Body of pancreas (tissue), 4 donors: ENCODE measurements at regions not wholly inside any gene's neighbourhood (a gene's known extent, or its start where the extent isn't known, plus 50 kb on each side); places are given as distances from the start of the nearest gene placed in this dataset.
"Not testable (repeated sequence)": the region's sequence is repeated elsewhere in the genome, so short reads cannot be mapped to it uniquely, and the experiment has no call there.

Experiments
- ATAC-seq: fragments of 150-250 bp; one replicate; pipeline ENCODE4 v1.9.1; 2016
- DNase-seq, 4 donors: peaks; one replicate each; pipeline ENCODE4 v3.0.0-alpha.2; 2019
- H3K27ac ChIP-seq, 4 donors: fragments of 200-600 bp; sonication (generic); 1 replicate in 3 of 4; 2 replicates in 1 of 4; pipeline versions ENCODE4 v1.5.1 to v1.6.1; 2016 to 2019; ENCODE audit warnings: mild to moderate bottlenecking in 1 of 4, mixed read lengths in 1 of 4, moderate library complexity in 1 of 4
- H3K27me3 ChIP-seq, 2 donors: fragments of 200-600 bp; sonication (generic); one replicate each; pipeline ENCODE4 v1.6.0; 2016; ENCODE audit warnings: mild to moderate bottlenecking in 1 of 2
- H3K36me3 ChIP-seq, 2 donors: fragments of 200-600 bp; sonication (generic); replicated peaks in 1 of 2; 2 replicates each; pipeline ENCODE4 v1.5.1; 2016; ENCODE audit warnings: low read depth in 2 of 2; ENCODE audit not compliant: insufficient read depth in 1 of 2
- H3K4me1 ChIP-seq: fragments of 200-600 bp; sonication (generic); one replicate; pipeline ENCODE4 v1.6.0; 2016
- H3K4me3 ChIP-seq, 2 donors: fragments of 200-600 bp; sonication (generic); 1 replicate in 1 of 2; 2 replicates in 1 of 2; pipeline ENCODE4 v1.5.1; 2016 to 2019
- H3K9me3 ChIP-seq, 3 donors: fragments of 200-600 bp; sonication (generic); 1 replicate in 2 of 3; 2 replicates in 1 of 3; pipeline ENCODE4 v1.5.1; 2016
- CTCF ChIP-seq, 7 experiments: fragments of 450-650 bp in 4 of 7; fragments of 200-600 bp in 3 of 7; sonication (generic) in 3 of 7; IDR thresholded peaks; one replicate each; pipeline ENCODE4 v1.5.1; 2016 to 2019; ENCODE audit warnings: antibody characterized with exemption in 7 of 7
- POLR2A ChIP-seq, 3 donors: fragments of 450-650 bp; IDR thresholded peaks; one replicate each; pipeline ENCODE4 v1.6.1; 2016; ENCODE audit warnings: antibody characterized with exemption in 3 of 3, mild to moderate bottlenecking in 2 of 3
- WGBS, 2 donors: methylation state at CpG; one replicate each; pipeline ENCODE4 v1.1.5; 2017; 5-methylcytosine and 5-hydroxymethylcytosine counted together
- intact Hi-C: fragments of 100-400 bp; cut with DNase I; formaldehyde crosslinking; loops from one replicate; pipeline ENCODE4 v1.15.1; 2023

DNA sequence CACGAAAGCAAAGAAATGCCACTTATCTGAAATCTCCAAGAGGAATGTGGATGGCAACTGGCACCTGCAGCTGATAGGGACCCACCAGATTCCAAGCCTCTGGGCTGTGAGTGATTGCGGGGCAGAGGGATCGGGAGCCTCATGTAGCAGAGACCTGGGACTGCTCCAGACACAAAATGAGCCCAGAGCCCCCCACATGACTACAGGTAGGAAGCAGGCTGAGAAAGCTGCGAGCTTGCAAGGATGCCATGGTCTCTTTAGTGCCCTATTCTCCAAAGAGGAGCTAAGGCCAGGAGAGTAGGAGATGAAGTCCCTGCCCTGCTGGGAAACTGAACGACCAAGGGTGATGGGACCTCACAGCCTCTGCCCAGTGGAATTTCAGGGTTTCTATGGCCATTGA, 305.4 kb upstream of the CHRNA7 start:
- H3K27ac ChIP-seq, H3K4me1 ChIP-seq, intact Hi-C loops, H3K27me3 ChIP-seq, H3K36me3 ChIP-seq, H3K4me3 ChIP-seq, ATAC-seq, DNase-seq, H3K9me3 ChIP-seq: not testable (repeated sequence)
- 76 to 88% methylated on average over 4 to 5 of the region's 5 CpGs for WGBS, 2 donors

GRCh38 chr15:31725619-31726018, 304.7 kb upstream of the CHRNA7 start:
- H3K9me3 ChIP-seq, H3K4me1 ChIP-seq, H3K27ac ChIP-seq, H3K36me3 ChIP-seq, DNase-seq, H3K4me3 ChIP-seq, H3K27me3 ChIP-seq, ATAC-seq, intact Hi-C loops: not testable (repeated sequence)
- WGBS, 2 donors = 76 to 82% methylated on average over 3 of the region's 3 CpGs

DNA sequence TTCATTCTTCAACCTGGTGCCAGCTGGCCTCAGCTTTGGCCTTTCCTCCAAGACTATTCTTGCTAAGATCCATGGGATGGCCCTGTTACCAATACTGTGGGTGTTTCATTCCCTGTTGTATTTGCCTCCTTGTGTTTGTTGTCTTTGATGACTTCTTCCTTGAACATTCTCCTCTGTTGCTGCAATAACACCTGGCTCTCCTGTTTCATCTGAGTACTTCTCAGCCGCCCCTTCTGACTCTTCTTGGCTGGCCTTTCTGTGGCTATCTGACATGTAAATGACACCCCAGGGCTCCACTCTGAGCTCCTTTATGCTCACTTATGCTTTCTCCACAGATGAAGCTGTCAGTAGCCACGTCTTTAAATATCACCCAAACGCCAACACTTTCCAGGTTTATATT, 302.7 kb upstream of the CHRNA7 start:
- no peak overlapping the region for H3K27ac ChIP-seq
- no peak overlapping the region for H3K4me3 ChIP-seq
- ATAC-seq = no peak
- TF ChIP-seq CTCF (IDR thresholded peaks at IDR 0.05) (no peak), POLR2A (IDR thresholded peaks at IDR 0.05) (no peak)
- intact Hi-C loops = no loop called here
- no peak for DNase-seq
- H3K9me3 ChIP-seq = no peaks in the 10 kb centered on the region
- WGBS, 2 donors = 79 to 89% methylated on average over 3 of the region's 3 CpGs
- no peaks in the 10 kb centered on the region for H3K27me3 ChIP-seq
- H3K36me3 ChIP-seq = no peaks in the 10 kb centered on the region
- no peaks in the 10 kb centered on the region for H3K4me1 ChIP-seq

DNA sequence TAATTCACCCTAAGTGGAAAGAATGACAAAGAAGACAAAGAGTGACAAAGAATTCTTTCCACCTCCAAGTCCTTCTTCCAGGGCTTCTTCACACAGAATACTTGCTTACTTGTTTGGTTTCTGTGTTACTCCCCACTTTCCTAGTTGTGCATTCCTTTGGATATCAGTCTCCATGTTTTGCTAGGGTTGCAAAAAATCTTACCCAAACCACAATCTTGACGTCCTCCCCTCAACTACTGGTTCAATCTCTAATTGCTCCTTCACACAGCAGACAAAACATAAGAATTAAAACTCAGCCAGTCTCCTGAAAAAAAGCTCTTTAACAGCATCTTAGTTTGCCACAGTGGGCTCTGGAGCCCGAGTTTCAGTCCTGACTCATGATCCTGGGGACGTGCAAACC, 297.6 kb upstream of the CHRNA7 start:
- Histone ChIP-seq H3K36me3 (no peaks in the 10 kb centered on the region), H3K4me1 (no peaks in the 10 kb centered on the region), H3K27ac (no peak overlapping the region), H3K27me3 (no peaks in the 10 kb centered on the region), H3K9me3 (no peaks in the 10 kb centered on the region), H3K4me3 (no peak overlapping the region)
- no peak for TF ChIP-seq POLR2A (IDR thresholded peaks at IDR 0.05)
- DNase-seq (no peak), ATAC-seq (no peak)
- WGBS, 2 donors = 62 to 66% methylated on average over 3 of the region's 3 CpGs
- intact Hi-C loops = no loop called here

DNA sequence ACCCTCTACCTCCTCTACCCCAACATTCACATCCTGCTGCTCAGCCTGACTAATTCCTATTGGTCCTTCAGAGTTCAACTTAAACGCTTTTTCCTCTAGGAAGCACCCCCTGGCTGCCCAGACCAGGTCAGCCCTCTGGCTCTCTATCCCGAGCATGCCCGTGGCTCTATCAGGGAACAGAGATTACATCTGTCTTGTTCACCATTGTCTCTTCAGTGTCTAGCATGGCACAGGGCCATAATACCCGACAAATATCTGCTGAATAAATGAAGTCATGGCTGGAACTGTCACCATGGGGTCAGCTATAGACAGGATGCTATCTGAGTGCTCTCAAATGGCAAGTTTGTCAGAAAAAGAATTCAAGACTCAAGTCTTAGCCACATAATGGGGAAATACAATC, 296.9 kb upstream of the CHRNA7 start:
- no peaks in the 10 kb centered on the region for H3K4me1 ChIP-seq
- intact Hi-C loops = no loop called here
- no peaks in the 10 kb centered on the region for H3K27me3 ChIP-seq
- H3K36me3 ChIP-seq = no peaks in the 10 kb centered on the region
- no peaks in the 10 kb centered on the region for H3K9me3 ChIP-seq
- H3K27ac ChIP-seq = no peak overlapping the region
- H3K4me3 ChIP-seq = no peak overlapping the region
- 72 to 81% methylated on average over 4 of the region's 4 CpGs for WGBS, 2 donors
- DNase-seq = no peak
- ATAC-seq = no peak
- TF ChIP-seq POLR2A (IDR thresholded peaks at IDR 0.05) = no peak
- TF ChIP-seq CTCF (IDR thresholded peaks at IDR 0.05) = no peak

GRCh38 chr15:31740203-31740602, 290.1 kb upstream of the CHRNA7 start:
- Histone ChIP-seq H3K9me3 (no peaks in the 10 kb centered on the region), H3K36me3 (no peaks in the 10 kb centered on the region), H3K27ac (no peak overlapping the region), H3K4me1 (no peaks in the 10 kb centered on the region), H3K4me3 (no peak overlapping the region), H3K27me3 (no peaks in the 10 kb centered on the region)
- 80 to 83% methylated on average over 9 of the region's 9 CpGs for WGBS, 2 donors
- intact Hi-C loops = no loop called here
- ATAC-seq = no peak
- TF ChIP-seq POLR2A (IDR thresholded peaks at IDR 0.05) (no peak), CTCF (IDR thresholded peaks at IDR 0.05) (no peak)
- DNase-seq = no peak
